HG03060 (cell line): ENCODE measurements at regions not wholly inside any gene's neighbourhood (a gene's known extent, or its start where the extent isn't known, plus 50 kb on each side); places are given as distances from the start of the nearest gene placed in this dataset.
"Not testable (repeated sequence)": the region's sequence is repeated elsewhere in the genome, so short reads cannot be mapped to it uniquely, and the experiment has no call there.

Experiments
- ATAC-seq: cut with Tn5 transposase; IDR thresholded peaks from one replicate; pipeline ENCODE4 v1.9.1; 2021; ENCODE audit warnings: low read depth, moderate number of reproducible peaks; ENCODE audit not compliant: unreplicated experiment

DNA sequence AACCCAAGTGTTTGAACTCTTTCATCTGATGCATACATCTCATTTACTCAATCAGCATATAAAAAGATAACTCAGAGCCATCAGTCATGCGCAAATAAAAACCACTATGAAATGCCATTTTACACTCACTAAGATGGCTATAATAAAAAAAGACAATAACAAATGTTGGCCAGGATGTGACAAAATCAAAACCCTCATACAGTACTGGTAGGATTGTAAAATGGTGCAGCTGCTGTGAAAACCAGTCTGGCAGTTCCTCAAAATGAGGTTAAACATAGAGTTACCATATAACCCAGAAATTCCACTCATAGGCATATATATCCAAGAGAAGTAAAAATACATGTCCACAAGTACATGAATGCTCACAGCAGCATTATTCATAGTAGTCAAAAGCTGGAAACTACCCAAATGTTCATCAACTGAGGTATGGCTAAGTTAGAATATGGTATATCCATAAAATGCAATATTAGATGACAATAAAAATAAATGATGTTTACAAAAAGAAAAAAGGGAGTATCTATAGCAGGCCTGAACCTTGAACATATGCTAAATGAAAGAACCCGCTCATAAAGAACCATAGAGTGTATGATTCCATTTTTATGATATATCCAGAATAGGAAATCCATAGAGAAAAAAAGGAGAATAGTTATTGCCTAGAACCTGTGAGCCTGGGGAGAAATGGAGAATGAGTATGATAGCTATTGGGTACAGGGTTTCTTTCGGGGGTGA is 265.1 kb downstream of the SIPA1L2 start:
- ATAC-seq, result no peak

- ATAC-seq, result no peak
Observed at GRCh38 chr1:232363008-232363407, 266.9 kb downstream of the SIPA1L2 start.

DNA sequence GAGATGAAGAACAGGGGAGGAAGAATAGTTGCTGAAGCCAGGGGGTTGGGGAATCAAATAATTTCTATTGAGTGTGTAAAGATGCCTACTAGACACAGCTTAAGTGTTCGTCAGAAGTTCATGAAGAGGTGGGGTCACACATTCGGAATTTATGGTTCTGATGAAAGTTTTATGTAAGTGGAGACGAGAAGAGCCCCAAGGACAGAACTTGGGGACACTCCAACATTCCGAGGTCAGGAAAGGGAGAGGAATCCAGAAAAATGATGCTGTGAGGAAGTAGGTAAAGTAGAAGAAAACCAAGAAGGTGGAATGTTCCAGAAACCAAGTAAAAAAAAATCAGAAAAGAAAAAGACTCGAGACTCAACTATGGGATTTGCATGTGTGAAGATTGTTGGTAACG is 272.5 kb downstream of the SIPA1L2 start:
- no peak for ATAC-seq

DNA sequence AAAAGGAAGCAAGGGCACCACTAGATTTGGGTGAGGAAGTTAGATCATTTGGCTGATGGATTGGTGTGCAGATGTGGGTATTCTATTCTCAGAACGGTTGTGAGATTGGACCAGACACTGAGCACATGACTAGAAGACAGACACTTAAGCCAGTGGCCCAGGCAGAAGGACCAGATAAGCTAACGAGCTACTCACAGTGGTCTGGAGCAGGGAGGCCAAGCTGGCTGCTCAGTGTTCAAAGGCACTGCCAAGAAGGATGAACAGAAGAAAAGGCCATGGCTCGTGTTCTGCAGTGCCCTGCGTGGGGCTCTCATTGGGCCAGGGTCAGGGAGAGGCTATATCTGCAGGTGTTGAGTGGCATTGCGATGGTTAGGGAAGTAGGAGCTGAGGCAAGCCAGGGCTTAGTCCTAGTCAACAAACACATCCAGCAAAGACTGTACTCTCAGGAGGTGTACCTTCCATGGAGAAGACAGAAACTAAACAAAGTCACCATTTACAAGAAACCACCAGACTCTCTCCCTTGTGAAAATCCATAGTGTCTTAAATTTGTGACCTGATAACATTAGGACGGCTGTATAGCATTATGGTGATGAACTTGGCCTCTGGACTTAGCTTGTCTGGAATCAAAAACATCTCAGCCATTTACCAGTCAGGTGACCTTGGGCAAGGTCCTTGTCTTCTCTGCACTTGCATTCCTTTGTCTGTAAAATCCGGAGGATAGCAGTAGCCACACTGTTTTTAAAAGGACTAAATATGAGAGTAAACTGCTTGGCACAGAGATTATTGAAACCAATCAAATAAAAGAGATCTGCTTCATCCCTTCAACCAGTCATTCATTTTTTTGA is 274.5 kb downstream of the SIPA1L2 start:
- ATAC-seq, result no peak

- ATAC-seq, result no peak
Observed at GRCh38 chr1:232353001-232353400, 276.9 kb downstream of the SIPA1L2 start.

GRCh38 chr1:232352366-232352765 is 277.6 kb downstream of the SIPA1L2 start:
- ATAC-seq, result no peak

- no peak for ATAC-seq
Observed at GRCh38 chr1:232351335-232351734, 278.6 kb downstream of the SIPA1L2 start.

DNA sequence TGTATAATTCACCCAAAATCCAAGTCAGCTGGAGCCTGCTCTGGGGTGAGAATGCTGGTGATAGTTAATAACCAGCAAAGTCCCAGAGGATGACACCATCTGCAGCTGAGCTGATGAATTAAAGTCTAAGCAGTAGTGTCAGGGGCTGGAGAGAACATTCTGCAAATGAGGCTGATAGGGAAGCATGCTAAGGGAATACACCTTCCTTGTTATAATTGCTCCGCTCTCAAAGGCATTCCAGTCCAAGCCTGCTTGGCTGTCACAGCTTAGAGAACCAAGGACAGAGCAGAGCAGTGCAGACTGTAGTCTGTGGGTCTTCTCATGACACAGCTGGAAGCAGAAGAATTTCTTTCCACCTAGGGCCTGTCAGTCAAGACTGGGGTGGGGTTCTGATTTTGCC is 283.1 kb downstream of the SIPA1L2 start:
- ATAC-seq, result no peak

- no peak for ATAC-seq
Observed at GRCh38 chr1:232344791-232345399, 285.0 kb downstream of the SIPA1L2 start.

GRCh38 chr1:232344186-232344585 is 285.7 kb downstream of the SIPA1L2 start:
- ATAC-seq, result not testable (repeated sequence)

DNA sequence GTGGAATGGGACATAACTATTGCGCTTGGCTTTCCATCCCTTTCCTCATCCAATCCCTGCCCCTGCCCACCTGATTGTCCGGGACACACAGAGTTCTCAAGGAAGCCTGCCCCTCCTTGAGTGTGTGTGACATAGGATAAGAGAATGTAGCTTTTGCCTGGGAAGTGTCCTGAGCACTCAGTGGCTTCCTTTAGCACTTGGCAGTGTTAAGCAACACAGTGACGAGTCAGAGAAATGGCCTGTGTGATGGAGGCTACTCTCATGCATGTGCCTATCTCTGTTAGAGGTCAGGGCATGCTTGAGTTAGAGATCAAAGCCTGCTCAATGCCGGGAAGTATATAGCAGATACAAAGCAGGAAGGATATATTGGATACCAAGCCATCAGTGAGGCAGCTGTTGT is 289.5 kb downstream of the SIPA1L2 start:
- no peak for ATAC-seq

- no peak for ATAC-seq
Observed at GRCh38 chr1:232339073-232339472, 290.9 kb downstream of the SIPA1L2 start.

- ATAC-seq, result no peak
Observed at GRCh38 chr1:232335741-232336293, 294.1 kb downstream of the SIPA1L2 start.

GRCh38 chr1:232335261-232335660 is 294.7 kb downstream of the SIPA1L2 start:
- no peak for ATAC-seq

GRCh38 chr1:232334811-232335210 is 295.1 kb downstream of the SIPA1L2 start:
- ATAC-seq, result no peak

DNA sequence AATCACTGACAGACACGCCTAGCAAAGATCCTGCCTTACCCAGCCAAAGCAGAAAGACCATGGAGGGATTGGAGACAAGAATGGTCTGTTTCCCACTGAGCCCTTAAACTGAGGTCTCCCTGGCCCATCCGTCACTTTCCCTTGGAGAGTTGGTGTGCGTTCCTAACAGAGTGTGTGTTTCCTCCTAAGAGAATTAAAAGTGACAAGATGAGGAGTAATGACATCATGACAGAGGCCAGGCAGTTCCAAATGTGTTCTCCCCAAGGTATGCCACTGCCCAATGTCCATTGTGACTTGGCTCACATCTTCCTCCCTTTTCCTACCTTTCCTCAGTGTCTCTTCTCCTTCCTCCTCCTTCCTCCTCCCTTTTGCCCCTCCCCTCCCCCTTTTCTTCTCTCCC is 295.7 kb downstream of the SIPA1L2 start:
- no peak for ATAC-seq

GRCh38 chr1:232333419-232333767 is 296.5 kb downstream of the SIPA1L2 start:
- ATAC-seq, result no peak

GRCh38 chr1:232332710-232333418 is 297.1 kb downstream of the SIPA1L2 start:
- not testable (repeated sequence) for ATAC-seq

- ATAC-seq, result no peak
Observed at GRCh38 chr1:232329103-232329813, 300.7 kb downstream of the SIPA1L2 start.
